Mesendoderm (in vitro differentiated cells): ENCODE measurements at regions not wholly inside any gene's neighbourhood (a gene's known extent, or its start where the extent isn't known, plus 50 kb on each side); places are given as distances from the start of the nearest gene placed in this dataset.
"Not testable (repeated sequence)": the region's sequence is repeated elsewhere in the genome, so short reads cannot be mapped to it uniquely, and the experiment has no call there.

ENCODE experiments used
- DNase-seq: peaks from one replicate; pipeline ENCODE4 v3.0.0; 2013
- H2AK5ac ChIP-seq: 2 replicates; pipeline ENCODE4 v1.6.1; 2013; ENCODE audit warnings: low read length, inconsistent platforms
- H2BK120ac ChIP-seq: 2 replicates; pipeline ENCODE4 v1.6.1; 2013; ENCODE audit warnings: low read depth, mild to moderate bottlenecking, low read length, moderate library complexity, mixed read lengths
- H2BK15ac ChIP-seq: replicated peaks from 2 replicates; pipeline ENCODE4 v1.6.1; 2013; ENCODE audit warnings: low read depth, mild to moderate bottlenecking, moderate library complexity
- H2BK5ac ChIP-seq: 2 replicates; pipeline ENCODE4 v1.6.1; 2013; ENCODE audit warnings: low read length, inconsistent platforms
- H3K18ac ChIP-seq: 2 replicates; pipeline ENCODE4 v1.6.1; 2013; ENCODE audit warnings: mild to moderate bottlenecking, low read length, mixed read lengths
- H3K23ac ChIP-seq: one replicate; pipeline ENCODE4 v1.6.1; 2013; ENCODE audit warnings: low read length
- H3K27ac ChIP-seq: 2 replicates; pipeline ENCODE4 v1.5.1; 2013; ENCODE audit warnings: low read depth, mild to moderate bottlenecking, inconsistent platforms, low read length, moderate library complexity
- H3K27me3 ChIP-seq: 2 replicates; pipeline ENCODE4 v1.6.1; 2013; ENCODE audit warnings: low read length, control low read depth, mild to moderate bottlenecking, inconsistent platforms; ENCODE audit not compliant: insufficient read depth, poor library complexity
- H3K36me3 ChIP-seq: 2 replicates; pipeline ENCODE4 v1.6.1; 2013; ENCODE audit warnings: low read length, inconsistent platforms; ENCODE audit not compliant: control insufficient read depth, insufficient read depth
- H3K4ac ChIP-seq: one replicate; pipeline ENCODE4 v1.6.1; 2013; ENCODE audit warnings: low read depth, mild to moderate bottlenecking, low read length, moderate library complexity
- H3K4me1 ChIP-seq: 2 replicates; pipeline ENCODE4 v1.6.1; 2013; ENCODE audit warnings: low read depth, low read length, inconsistent platforms; ENCODE audit not compliant: control insufficient read depth
- H3K4me2 ChIP-seq: 2 replicates; pipeline ENCODE4 v1.6.1; 2013; ENCODE audit warnings: low read length
- H3K4me3 ChIP-seq: 2 replicates; pipeline ENCODE4 v1.5.1; 2013; ENCODE audit warnings: mild to moderate bottlenecking, low read length
- H3K56ac ChIP-seq: one replicate; pipeline ENCODE4 v1.6.1; 2013; ENCODE audit warnings: low read length
- H3K79me1 ChIP-seq: 2 replicates; pipeline ENCODE4 v1.6.1; 2013; ENCODE audit warnings: low read length, inconsistent platforms
- H3K79me2 ChIP-seq: 2 replicates; pipeline ENCODE4 v1.6.1; 2013; ENCODE audit warnings: mild to moderate bottlenecking, low read length; ENCODE audit not compliant: control insufficient read depth, insufficient read depth
- H3K9ac ChIP-seq: 2 replicates; pipeline ENCODE4 v1.6.1; 2013; ENCODE audit warnings: low read length, inconsistent platforms
- H4K5ac ChIP-seq: one replicate; pipeline ENCODE4 v1.6.1; 2013; ENCODE audit warnings: low read length
- H4K8ac ChIP-seq: one replicate; pipeline ENCODE4 v1.6.1; 2013; ENCODE audit warnings: low read depth, mild to moderate bottlenecking, control low read depth, low read length, moderate library complexity
- WGBS: extraction: QIAGEN DNeasy Blood & Tissue Kit; methylation state at CpG from one replicate; pipeline ENCODE4 v1.1.7; 2013; ENCODE audit warnings: low lambda C conversion rate, missing lambda C conversion rate; ENCODE audit not compliant: insufficient coverage; ENCODE audit errors: extremely low coverage; 5-methylcytosine and 5-hydroxymethylcytosine counted together

- not testable (repeated sequence) for H3K9ac ChIP-seq, H3K36me3 ChIP-seq, H3K79me2 ChIP-seq, H3K56ac ChIP-seq, H3K4me1 ChIP-seq, H4K5ac ChIP-seq, H2AK5ac ChIP-seq, H3K4ac ChIP-seq, H3K18ac ChIP-seq, H3K4me2 ChIP-seq, H2BK5ac ChIP-seq, H3K23ac ChIP-seq, H3K79me1 ChIP-seq, H3K27ac ChIP-seq, H2BK120ac ChIP-seq, DNase-seq, H4K8ac ChIP-seq, H2BK15ac ChIP-seq, H3K27me3 ChIP-seq
- H3K4me3 ChIP-seq: peak overlapping the region; percentile 35
- no CpG with 5 or more reads among the region's 13 CpGs for WGBS
Observed at GRCh38 chr22:11035031-11035873, 4492.7 kb upstream of the OR11H1 start.

- H3K36me3 ChIP-seq, H3K18ac ChIP-seq, H3K79me1 ChIP-seq, H2BK120ac ChIP-seq, H3K9ac ChIP-seq, H2BK5ac ChIP-seq, H2AK5ac ChIP-seq, DNase-seq, H3K4ac ChIP-seq, H3K27me3 ChIP-seq, H3K4me3 ChIP-seq, H3K56ac ChIP-seq, H3K4me2 ChIP-seq, H4K5ac ChIP-seq, H4K8ac ChIP-seq, H3K23ac ChIP-seq, H3K79me2 ChIP-seq, H3K4me1 ChIP-seq, H3K27ac ChIP-seq, H2BK15ac ChIP-seq: not testable (repeated sequence)
- no CpG with 5 or more reads among the region's 1 CpG for WGBS
Observed at GRCh38 chr22:11037314-11037713, 4490.7 kb upstream of the OR11H1 start.

DNA sequence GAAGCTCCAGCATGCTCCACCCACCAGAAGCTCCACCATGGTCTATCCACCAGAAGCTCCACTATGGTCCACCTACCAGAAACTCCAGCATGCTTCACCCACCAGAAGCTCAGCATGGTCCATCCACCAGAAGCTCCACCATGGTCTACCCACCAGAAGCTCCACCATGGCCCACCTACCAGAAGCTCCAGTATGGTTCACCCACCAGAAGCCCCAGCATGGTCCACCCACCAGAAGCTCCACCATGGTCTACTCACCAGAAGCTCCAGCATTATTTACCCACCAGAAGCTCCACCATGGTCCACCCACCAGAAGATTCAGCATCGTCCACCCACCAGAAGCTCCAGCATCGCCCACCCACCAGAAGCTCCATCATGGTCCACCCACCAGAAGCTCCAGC lies 4490.2 kb upstream of the OR11H1 start:
- H3K4me1 ChIP-seq, H3K4me2 ChIP-seq, H3K27ac ChIP-seq, H3K4ac ChIP-seq, H3K23ac ChIP-seq, H3K18ac ChIP-seq, H3K36me3 ChIP-seq, H3K27me3 ChIP-seq, H2BK120ac ChIP-seq, DNase-seq, H2BK5ac ChIP-seq, H3K79me2 ChIP-seq, H4K8ac ChIP-seq, H4K5ac ChIP-seq, H3K9ac ChIP-seq, H2AK5ac ChIP-seq, H2BK15ac ChIP-seq, H3K79me1 ChIP-seq, H3K56ac ChIP-seq: not testable (repeated sequence)
- H3K4me3 ChIP-seq: peak overlapping the region; percentile 66
- WGBS: no CpG with 5 or more reads among the region's 2 CpGs

DNA sequence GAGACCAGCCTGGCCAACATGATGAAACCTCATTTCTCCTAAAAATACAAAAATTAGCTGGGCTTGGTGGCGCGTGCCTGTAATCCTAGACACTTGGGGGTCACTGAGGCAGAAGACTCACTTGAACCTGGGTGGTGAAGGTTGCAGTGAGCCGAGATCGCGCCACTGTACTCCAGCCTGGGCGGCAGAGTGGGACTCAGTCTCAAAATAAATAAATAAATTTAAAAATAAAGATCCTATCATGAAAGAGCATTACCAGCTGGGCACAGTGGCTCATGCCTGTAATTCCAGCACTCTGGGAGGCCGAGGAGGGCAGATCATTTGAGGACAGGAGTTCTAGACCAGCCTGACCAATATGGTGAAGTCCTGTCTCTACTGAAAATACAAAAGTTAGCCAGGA lies 4489.2 kb upstream of the OR11H1 start:
- H3K9ac ChIP-seq, H3K56ac ChIP-seq: not testable (repeated sequence)
- WGBS: no CpG with 5 or more reads among the region's 7 CpGs

GRCh38 chr22:11041416-11041815 lies 4486.6 kb upstream of the OR11H1 start:
- not testable (repeated sequence) for H3K4me3 ChIP-seq, H3K4ac ChIP-seq, H2BK120ac ChIP-seq, H3K36me3 ChIP-seq, H3K9ac ChIP-seq, H4K8ac ChIP-seq, DNase-seq, H3K79me2 ChIP-seq, H3K79me1 ChIP-seq, H3K27me3 ChIP-seq, H3K27ac ChIP-seq, H4K5ac ChIP-seq, H2BK5ac ChIP-seq, H3K4me1 ChIP-seq, H2BK15ac ChIP-seq, H2AK5ac ChIP-seq, H3K23ac ChIP-seq, H3K4me2 ChIP-seq, H3K56ac ChIP-seq, H3K18ac ChIP-seq
- 100% methylated on average over 1 of the region's 9 CpGs for WGBS

More for the DNA sequence above, 4489.2 kb upstream of the OR11H1 start:
- H3K36me3 ChIP-seq, H3K4me1 ChIP-seq, H3K4me3 ChIP-seq, H4K8ac ChIP-seq, H2BK15ac ChIP-seq, H2AK5ac ChIP-seq, H2BK5ac ChIP-seq, H4K5ac ChIP-seq, H3K4ac ChIP-seq, H3K79me1 ChIP-seq, H2BK120ac ChIP-seq, H3K23ac ChIP-seq, DNase-seq, H3K4me2 ChIP-seq, H3K27me3 ChIP-seq, H3K18ac ChIP-seq, H3K27ac ChIP-seq, H3K79me2 ChIP-seq: not testable (repeated sequence)

DNA sequence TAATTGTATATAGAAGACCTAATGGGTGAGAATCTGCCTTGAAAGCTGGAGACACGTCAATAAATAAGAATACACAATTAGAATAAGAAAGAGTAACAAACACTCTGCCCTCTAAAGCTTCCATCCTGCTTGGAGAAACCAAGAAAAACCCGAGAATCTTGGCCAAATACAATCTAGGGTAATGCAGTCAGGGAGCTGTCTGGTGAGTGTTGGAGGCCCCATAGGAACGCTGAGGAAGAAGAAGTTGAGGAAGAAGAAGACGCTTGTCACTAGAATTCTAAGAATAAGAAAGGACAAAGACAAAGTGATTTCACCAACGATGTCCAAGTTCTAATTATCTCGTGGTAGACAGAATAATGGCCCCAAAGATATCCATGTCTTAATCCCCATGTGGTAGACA lies 4485.9 kb upstream of the OR11H1 start:
- DNase-seq: no peak
- H3K23ac ChIP-seq: no peak overlapping the region
- H2BK120ac ChIP-seq: no peak overlapping the region
- H2AK5ac ChIP-seq: no peak overlapping the region
- no peak overlapping the region for H4K5ac ChIP-seq
- peaks cover 3% of the 10 kb centered on the region for H3K27me3 ChIP-seq
- no peak overlapping the region for H4K8ac ChIP-seq
- H2BK15ac ChIP-seq: no peak overlapping the region
- WGBS: no CpG with 5 or more reads among the region's 6 CpGs
- H3K4ac ChIP-seq: no peak overlapping the region
- no peaks in the 10 kb centered on the region for H3K4me1 ChIP-seq
- no peaks in the 10 kb centered on the region for H3K79me2 ChIP-seq
- H3K36me3 ChIP-seq: peaks cover 1% of the 10 kb centered on the region
- no peak overlapping the region for H3K18ac ChIP-seq
- H3K79me1 ChIP-seq: no peaks in the 10 kb centered on the region
- no peak overlapping the region for H3K27ac ChIP-seq
- no peak overlapping the region for H3K9ac ChIP-seq
- H2BK5ac ChIP-seq: no peak overlapping the region
- H3K4me3 ChIP-seq: peak overlapping the region; percentile 30
- no peak overlapping the region for H3K4me2 ChIP-seq
- H3K56ac ChIP-seq: no peak overlapping the region
